DOHH2 (cell line): ENCODE measurements at regions not wholly inside any gene's neighbourhood (a gene's known extent, or its start where the extent isn't known, plus 50 kb on each side); places are given as distances from the start of the nearest gene placed in this dataset.
"Not testable (repeated sequence)": the region's sequence is repeated elsewhere in the genome, so short reads cannot be mapped to it uniquely, and the experiment has no call there.

Experiments used
- H3F3A ChIP-seq: fragments of 200-600 bp; sonication (generic), shearing (Covaris generic); 2 replicates; pipeline ENCODE4 v1.6.0; 2016; ENCODE audit warnings: antibody characterized with exemption, mild to moderate bottlenecking; ENCODE audit not compliant: control insufficient read depth, insufficient read depth
- H3K27ac ChIP-seq: fragments of 200-600 bp; sonication (generic); 2 replicates; pipeline ENCODE4 v1.5.1; 2014; ENCODE audit warnings: low read depth, mild to moderate bottlenecking, low read length, moderate library complexity
- H3K27me3 ChIP-seq: fragments of 200-600 bp; sonication (generic); 2 replicates; pipeline ENCODE4 v1.6.1; 2014; ENCODE audit warnings: mild to moderate bottlenecking, low read length, mixed read lengths; ENCODE audit not compliant: control insufficient read depth
- H3K36me3 ChIP-seq: fragments of 200-600 bp; sonication (generic); 2 replicates; pipeline ENCODE4 v1.6.1; 2014; ENCODE audit warnings: mild to moderate bottlenecking, low read length, moderate library complexity, mixed read lengths; ENCODE audit not compliant: control insufficient read depth
- H3K4me1 ChIP-seq: fragments of 200-600 bp; sonication (generic); 2 replicates; pipeline ENCODE4 v1.6.1; 2014; ENCODE audit warnings: mild to moderate bottlenecking, low read length, mixed read lengths; ENCODE audit not compliant: control insufficient read depth
- H3K4me2 ChIP-seq: fragments of 200-600 bp; sonication (generic); 2 replicates; pipeline ENCODE4 v1.6.0; 2014; ENCODE audit warnings: mild to moderate bottlenecking, low read length, moderate library complexity
- H3K4me3 ChIP-seq: fragments of 200-600 bp; sonication (generic); 2 replicates; pipeline ENCODE4 v1.5.1; 2014; ENCODE audit warnings: mild to moderate bottlenecking, low read length, mixed read lengths
- H3K79me2 ChIP-seq: fragments of 200-600 bp; sonication (generic); 2 replicates; pipeline ENCODE4 v1.6.1; 2014; ENCODE audit warnings: mild to moderate bottlenecking, low read length, mixed read lengths; ENCODE audit not compliant: control insufficient read depth
- H3K9me2 ChIP-seq: fragments of 200-600 bp; sonication (generic); replicated peaks from 2 replicates; pipeline ENCODE4 v1.6.1; 2014; ENCODE audit warnings: mild to moderate bottlenecking, low read length, mixed read lengths; ENCODE audit not compliant: control insufficient read depth
- H3K9me3 ChIP-seq: fragments of 200-600 bp; sonication (generic); 2 replicates; pipeline ENCODE4 v1.6.1; 2014; ENCODE audit warnings: antibody characterized with exemption, low read length, mixed read lengths; ENCODE audit not compliant: control insufficient read depth, insufficient read depth
- H4K20me1 ChIP-seq: fragments of 200-600 bp; sonication (generic); 2 replicates; pipeline ENCODE4 v1.6.0; 2014; ENCODE audit warnings: low read depth, mild to moderate bottlenecking, antibody characterized with exemption, low read length, moderate library complexity; ENCODE audit not compliant: control insufficient read depth, insufficient read depth
- CTCF ChIP-seq: fragments of 200-600 bp; sonication (generic); IDR thresholded peaks from one replicate; pipeline ENCODE4 v1.5.1; 2014; ENCODE audit warnings: antibody characterized with exemption, mild to moderate bottlenecking, low read depth, low read length; ENCODE audit not compliant: poor library complexity, severe bottlenecking
- EZH2phosphoT487 ChIP-seq: fragments of 200-600 bp; sonication (generic); IDR thresholded peaks from 2 replicates; pipeline ENCODE4 v1.6.1; 2017; ENCODE audit warnings: borderline replicate concordance, mild to moderate bottlenecking, antibody characterized with exemption, low read length, moderate library complexity, mixed read lengths

GRCh38 chr6:112683926-112684325 is 336.8 kb downstream of the RFPL4B start:
- Histone ChIP-seq H3K27ac (no peak overlapping the region), H3K27me3 (no peaks in the 10 kb centered on the region), H4K20me1 (no peaks in the 10 kb centered on the region), H3K9me2 (no peaks in the 10 kb centered on the region), H3F3A (no peaks in the 10 kb centered on the region), H3K4me3 (no peak overlapping the region), H3K4me2 (no peak overlapping the region), H3K9me3 (no peaks in the 10 kb centered on the region), H3K79me2 (no peaks in the 10 kb centered on the region), H3K4me1 (no peaks in the 10 kb centered on the region), H3K36me3 (no peaks in the 10 kb centered on the region)
- TF ChIP-seq EZH2phosphoT487: no peak
- no peak for TF ChIP-seq CTCF

DNA sequence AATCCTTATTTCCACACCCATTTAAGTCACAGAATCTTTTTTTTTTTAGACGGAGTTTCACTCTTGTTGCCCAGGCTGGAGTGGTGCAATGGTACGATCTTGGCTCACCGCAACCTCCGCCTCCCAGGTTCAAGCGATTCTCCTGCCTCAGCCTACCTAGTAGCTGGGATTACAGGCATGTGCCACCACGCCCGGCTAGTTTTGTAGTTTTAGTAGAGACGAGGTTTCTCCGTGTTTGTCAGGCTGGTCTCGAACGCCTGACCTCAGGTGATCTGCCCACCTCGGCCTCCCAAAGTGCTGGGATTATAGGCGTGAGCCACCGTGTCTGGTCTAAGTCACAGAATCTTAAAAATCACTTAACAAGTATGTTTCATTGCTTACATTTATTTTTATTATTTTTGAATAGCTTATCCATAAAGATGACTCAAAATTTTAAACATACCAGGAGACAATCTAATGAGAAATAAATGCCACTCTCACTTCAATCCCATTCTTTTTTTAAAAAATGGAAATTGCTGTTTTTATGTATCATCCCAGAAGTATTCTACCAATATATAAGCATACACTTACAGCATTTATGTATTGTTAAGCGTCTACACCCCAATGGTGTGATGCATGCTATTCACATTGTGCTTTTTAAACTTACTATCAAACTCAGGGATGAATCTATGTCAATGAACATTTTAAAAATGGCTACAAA is 338.5 kb downstream of the RFPL4B start:
- H3F3A ChIP-seq, H3K79me2 ChIP-seq, H3K4me2 ChIP-seq, H4K20me1 ChIP-seq, H3K27me3 ChIP-seq, H3K9me3 ChIP-seq, H3K4me3 ChIP-seq, H3K27ac ChIP-seq, H3K36me3 ChIP-seq, H3K4me1 ChIP-seq, H3K9me2 ChIP-seq: not testable (repeated sequence)

DNA sequence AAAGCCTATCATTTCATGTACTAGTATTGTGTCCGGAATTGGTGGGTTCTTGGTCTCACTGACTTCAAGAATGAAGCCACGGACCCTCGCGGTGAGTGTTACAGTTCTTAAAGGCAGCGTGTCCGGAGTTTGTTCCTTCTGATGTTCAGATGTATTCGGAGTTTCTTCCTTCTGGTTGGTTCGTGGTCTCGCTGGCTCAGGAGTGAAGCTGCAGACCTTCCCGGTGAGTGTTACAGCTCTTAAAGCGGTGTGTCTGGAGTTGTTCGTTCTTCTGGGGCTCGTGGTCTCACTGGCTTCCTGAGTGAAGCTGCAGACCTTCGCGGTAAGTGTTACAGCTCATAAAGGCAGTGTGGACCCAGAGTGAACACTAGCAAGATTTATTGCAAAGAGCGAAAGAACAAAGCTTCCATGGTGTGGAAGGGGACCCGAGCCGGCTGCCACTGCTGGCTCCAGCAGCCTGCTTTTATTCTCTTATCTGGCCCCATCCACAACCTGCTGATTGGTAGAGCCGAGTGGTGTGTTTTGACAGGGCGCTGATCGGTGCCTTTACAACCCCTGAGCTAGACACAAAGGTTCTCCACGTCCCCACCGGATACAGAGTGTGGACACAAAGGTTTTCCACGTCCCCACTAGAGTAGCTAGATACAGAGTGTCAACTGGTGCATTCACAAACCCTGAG is 341.5 kb downstream of the RFPL4B start:
- not testable (repeated sequence) for H3K9me2 ChIP-seq, H3F3A ChIP-seq, H3K4me3 ChIP-seq, H3K27ac ChIP-seq, H3K9me3 ChIP-seq, H4K20me1 ChIP-seq, H3K27me3 ChIP-seq, H3K4me2 ChIP-seq, H3K4me1 ChIP-seq, H3K36me3 ChIP-seq, H3K79me2 ChIP-seq

- H3K4me2 ChIP-seq, H3K9me3 ChIP-seq, H3F3A ChIP-seq, H3K36me3 ChIP-seq, H3K27me3 ChIP-seq, H3K9me2 ChIP-seq, H4K20me1 ChIP-seq, H3K4me1 ChIP-seq, H3K27ac ChIP-seq, H3K4me3 ChIP-seq, H3K79me2 ChIP-seq: not testable (repeated sequence)
These were observed 342.2 kb downstream of the RFPL4B start for GRCh38 chr6:112689183-112689858.
